OCI-M2 (cell line): ENCODE measurements at regions not wholly inside any gene's neighbourhood (a gene's known extent, or its start where the extent isn't known, plus 50 kb on each side); places are given as distances from the start of the nearest gene placed in this dataset.
"Not testable (repeated sequence)": the region's sequence is repeated elsewhere in the genome, so short reads cannot be mapped to it uniquely, and the experiment has no call there.

Experiments
- DNase-seq: peaks from one replicate; lab custom pipeline; 2025; ENCODE audit not compliant: unreplicated experiment; lab: John Stamatoyannopoulos, UW

GRCh38 chr2:210860276-210860675 is 303.9 kb downstream of the CPS1 start:
- no peak for DNase-seq

- no peak for DNase-seq
Observed at GRCh38 chr2:210861038-210861665, 304.8 kb downstream of the CPS1 start.

- no peak for DNase-seq
Observed at GRCh38 chr2:210862283-210863065, 306.1 kb downstream of the CPS1 start.

DNA sequence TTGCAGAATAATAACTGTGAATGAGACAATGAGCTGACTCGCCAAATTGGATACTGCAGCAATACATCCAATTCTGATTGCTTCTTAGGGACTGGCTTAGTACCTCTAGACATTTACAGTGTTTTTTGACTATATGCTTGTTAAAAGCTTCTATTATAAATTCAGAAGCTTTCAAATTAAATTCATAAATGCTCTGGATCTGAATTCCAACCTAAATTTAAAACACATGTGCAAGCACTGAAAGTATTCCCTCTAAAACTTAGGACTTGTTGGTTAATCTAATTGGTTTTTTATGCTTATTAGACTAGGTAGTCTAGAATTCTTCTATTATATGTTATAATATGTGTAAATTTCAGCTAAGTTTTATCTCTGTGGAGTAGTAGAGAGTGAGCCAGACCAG is 306.9 kb downstream of the CPS1 start:
- no peak for DNase-seq

- DNase-seq: not testable (repeated sequence)
Observed at GRCh38 chr2:210871566-210871965, 315.2 kb downstream of the CPS1 start.

- DNase-seq: no peak
Observed at GRCh38 chr2:210873631-210874030, 317.2 kb downstream of the CPS1 start.

GRCh38 chr2:210884227-210884626 is 327.8 kb downstream of the CPS1 start:
- no peak for DNase-seq

- DNase-seq: no peak
Observed at GRCh38 chr2:210888035-210888434, 331.6 kb downstream of the CPS1 start.

GRCh38 chr2:210895132-210895531 is 338.7 kb downstream of the CPS1 start:
- DNase-seq: no peak

- no peak for DNase-seq
Observed at GRCh38 chr2:210899131-210899530, 342.7 kb downstream of the CPS1 start.

GRCh38 chr2:210901326-210901725 is 344.9 kb downstream of the CPS1 start:
- DNase-seq: no peak

DNA sequence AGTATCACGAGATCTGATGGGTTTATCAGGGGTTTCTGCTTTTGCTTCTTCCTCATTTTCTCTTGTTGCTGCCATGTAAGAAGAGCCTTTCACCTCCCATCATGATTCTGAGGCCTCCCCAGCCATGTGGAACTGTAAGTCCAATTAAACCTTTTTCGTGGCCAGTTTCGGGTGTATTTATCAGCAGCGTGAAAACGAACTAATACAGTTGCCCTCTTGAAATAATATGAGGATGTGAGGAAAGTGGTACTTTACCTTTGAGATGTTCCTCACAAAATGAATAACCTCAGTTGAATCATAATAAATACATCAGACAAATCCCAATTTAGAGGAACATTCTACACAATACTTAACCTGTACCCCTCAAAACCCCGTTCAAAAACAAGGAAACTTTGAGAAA is 356.4 kb downstream of the CPS1 start:
- no peak for DNase-seq

- DNase-seq: no peak
Observed at GRCh38 chr2:210913461-210913860, 357.1 kb downstream of the CPS1 start.

DNA sequence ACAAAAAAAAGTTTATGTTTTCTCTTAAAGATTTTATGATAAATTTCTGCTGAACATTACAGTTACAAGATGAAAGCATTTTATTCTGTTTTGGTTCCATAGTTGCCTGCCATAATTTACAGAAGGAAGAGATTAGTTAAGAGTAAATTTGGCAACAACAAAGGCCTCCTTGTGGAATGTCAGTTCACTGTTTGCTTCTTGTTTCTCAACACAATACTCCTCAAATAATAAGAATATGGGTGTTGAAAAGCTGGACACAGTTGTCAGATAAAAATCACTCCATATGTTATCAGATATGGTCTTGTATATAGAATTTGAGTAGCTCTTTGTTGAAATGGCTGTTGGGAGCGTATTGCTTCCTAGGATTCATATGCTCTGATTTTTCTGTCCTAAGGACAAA is 359.5 kb downstream of the CPS1 start:
- DNase-seq: no peak

DNA sequence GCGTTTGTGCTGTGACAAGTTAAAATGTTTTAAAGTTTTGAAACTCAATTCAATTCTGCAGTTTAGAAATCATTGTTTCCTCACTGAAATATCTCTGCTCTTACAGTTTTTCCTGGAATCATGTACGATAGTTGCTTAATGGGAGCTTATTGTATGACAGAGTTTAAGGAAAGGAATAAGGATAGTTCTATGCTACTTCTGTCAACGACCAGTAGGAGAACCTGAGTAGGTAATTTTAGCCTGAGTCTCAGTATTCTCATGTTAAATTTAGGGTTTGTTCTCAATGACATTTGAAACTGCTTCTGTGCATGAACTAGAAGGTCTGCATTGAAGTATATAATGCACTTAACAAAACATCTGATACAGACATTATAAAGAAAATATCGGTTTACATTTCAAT is 361.1 kb downstream of the CPS1 start:
- DNase-seq: no peak

DNA sequence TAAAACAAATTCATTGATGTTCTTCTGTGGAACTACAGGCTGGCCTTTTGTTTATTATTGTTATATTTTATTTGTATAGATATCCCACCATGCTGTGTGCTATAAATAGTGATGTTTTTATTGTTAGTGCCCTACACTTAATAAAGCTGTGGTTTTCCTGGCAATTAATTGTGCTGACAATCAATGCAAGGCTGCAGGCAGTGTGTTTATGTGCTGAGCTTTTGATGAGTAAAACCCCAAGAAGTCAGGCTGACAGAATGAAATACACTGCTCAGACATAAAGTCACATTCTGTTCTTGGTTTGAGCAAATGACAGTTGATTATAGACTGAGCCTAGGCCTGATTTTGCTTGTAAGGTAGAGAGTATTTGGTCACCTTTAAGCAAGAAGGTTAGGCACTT is 362.7 kb downstream of the CPS1 start:
- no peak for DNase-seq

- DNase-seq: no peak
Observed at GRCh38 chr2:210922419-210922818, 366.0 kb downstream of the CPS1 start.

DNA sequence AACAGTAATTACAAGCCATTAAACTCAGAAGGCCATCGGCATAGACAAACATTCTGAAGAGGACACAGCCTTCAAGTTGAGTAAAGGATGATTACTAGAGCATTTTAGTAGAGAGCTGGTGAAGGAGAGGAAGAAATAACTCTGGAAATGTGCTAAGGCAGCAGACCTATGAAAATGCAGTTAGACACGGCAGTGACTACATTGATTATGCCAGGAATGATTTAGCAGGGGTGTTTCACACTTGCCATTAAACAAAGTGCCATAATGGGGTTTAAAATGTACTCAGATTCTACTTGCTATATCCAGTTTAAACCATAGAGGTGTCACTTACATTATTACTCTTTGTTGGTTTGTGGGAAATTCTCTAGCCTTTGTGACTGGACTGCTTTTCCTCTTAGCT is 372.3 kb downstream of the CPS1 start:
- no peak for DNase-seq

DNA sequence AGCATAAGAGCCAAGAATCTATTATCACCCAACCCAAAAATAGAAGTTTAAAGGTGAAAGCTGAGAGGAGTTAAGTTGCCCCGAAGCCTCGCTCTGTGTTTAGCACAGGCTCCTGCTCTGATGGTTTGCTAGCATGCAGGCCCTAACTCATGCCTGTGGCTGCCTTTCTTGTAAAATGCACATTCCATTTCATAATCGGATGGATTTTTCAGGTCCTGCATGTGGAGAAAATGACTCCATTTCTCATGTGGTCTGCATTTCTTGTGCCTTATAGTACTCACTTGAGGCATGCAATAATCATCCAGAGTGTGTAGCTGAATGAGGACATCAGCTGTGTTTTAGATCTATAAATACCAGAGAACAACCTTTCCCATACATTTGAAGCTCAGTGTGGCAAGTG is 381.8 kb downstream of the CPS1 start:
- DNase-seq: no peak

DNA sequence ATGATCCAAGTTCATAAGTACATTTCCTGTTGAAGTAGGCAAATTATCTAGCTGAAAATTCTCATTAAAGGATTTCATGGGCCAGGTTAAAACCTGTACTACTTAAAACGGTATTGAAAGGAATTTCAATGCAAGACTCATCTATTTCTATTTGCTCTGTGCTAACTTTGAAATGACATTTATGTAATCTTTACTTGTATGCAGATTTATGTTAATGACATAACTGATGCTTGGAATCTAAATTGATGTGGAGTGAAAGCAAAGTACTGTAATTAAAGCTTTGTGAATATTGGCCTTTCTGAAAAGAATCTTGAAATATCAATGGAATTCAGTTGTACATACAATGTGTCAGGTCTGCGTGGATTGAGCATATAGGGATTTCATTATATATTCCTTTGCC is 390.0 kb downstream of the CPS1 start:
- DNase-seq: no peak

- DNase-seq: not testable (repeated sequence)
Observed at GRCh38 chr2:210950434-210951060, 394.1 kb downstream of the CPS1 start.

- no peak for DNase-seq
Observed at GRCh38 chr2:210954386-210954907, 398.0 kb downstream of the CPS1 start.
